ENCODE measurements at regions not wholly inside any gene's neighbourhood (a gene's known extent, or its start where the extent isn't known, plus 50 kb on each side); places are given as distances from the start of the nearest gene placed in this dataset.

DNA sequence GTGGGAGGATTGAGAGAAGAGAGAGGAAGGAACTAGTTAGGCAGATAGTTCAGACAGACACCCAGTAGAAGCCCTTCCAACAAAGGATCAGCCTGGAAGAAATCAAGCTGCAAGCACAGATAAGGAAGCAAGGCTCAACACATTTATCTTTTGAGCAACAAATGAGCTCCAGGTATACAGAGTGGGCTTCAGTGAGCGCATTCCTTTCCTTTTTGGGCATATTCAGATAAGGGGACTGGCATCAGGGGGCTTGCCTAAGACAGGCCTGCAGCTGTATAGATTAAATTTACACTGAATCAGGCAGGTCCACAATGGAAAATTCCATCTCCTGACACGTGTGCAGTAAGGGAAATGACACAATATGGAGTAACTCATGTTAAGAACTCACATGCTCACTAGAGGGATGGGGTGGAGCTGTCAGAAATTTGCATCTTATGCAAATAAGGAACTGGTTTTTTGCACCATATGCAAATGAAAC lies 147.2 kb downstream of the AKR1D1 start:
- Histone ChIP-seq H3K36me3 (ENCODE audit: insufficient read depth, low read length) (no peaks in the 10 kb centered on the region), H3F3A (ENCODE audit: low read depth) (no peaks in the 10 kb centered on the region), H3K9ac (ENCODE audit: low read depth, low read length, poor library complexity, severe bottlenecking) (no peak overlapping the region), H3K27me3 (ENCODE audit: insufficient read depth, low read length, poor library complexity, severe bottlenecking) (no peaks in the 10 kb centered on the region), H4K20me1 (ENCODE audit: insufficient read depth, low read length, poor library complexity, severe bottlenecking) (no peaks in the 10 kb centered on the region), H3K9me2 (replicated peaks; ENCODE audit: low read depth, low read length) (no peaks in the 10 kb centered on the region), H3K9me3 (ENCODE audit: insufficient read depth, low read depth, low read length) (peaks cover 4% of the 10 kb centered on the region; the same call in 1 of the 2 replicates), H3K79me2 (ENCODE audit: insufficient read depth, low read length) (no peaks in the 10 kb centered on the region), H3K4me2 (ENCODE audit: low read depth, low read length, poor library complexity, severe bottlenecking) (no peak overlapping the region), H3K4me1 (ENCODE audit: insufficient read depth, low read length, poor library complexity, severe bottlenecking) (no peaks in the 10 kb centered on the region), H3K4me3 (ENCODE audit: low read length, poor library complexity, severe bottlenecking) (no peak overlapping the region), H2AFZ (ENCODE audit: low read length) (no peak overlapping the region)
- no peak for TF ChIP-seq CTCF (conservative IDR thresholded peaks at IDR 0.05; ENCODE audit: low read length)
- TF ChIP-seq EZH2phosphoT487 (IDR thresholded peaks at IDR 0.05; ENCODE audit: borderline replicate concordance): no peak

- H3K4me3 ChIP-seq (ENCODE audit: low read length, poor library complexity, severe bottlenecking): no peak overlapping the region
- H3K9me2 ChIP-seq (replicated peaks; ENCODE audit: low read depth, low read length): no peaks in the 10 kb centered on the region
- H3K36me3 ChIP-seq (ENCODE audit: insufficient read depth, low read length): no peaks in the 10 kb centered on the region
- H3K4me2 ChIP-seq (ENCODE audit: low read depth, low read length, poor library complexity, severe bottlenecking): no peak overlapping the region
- H3K9ac ChIP-seq (ENCODE audit: low read depth, low read length, poor library complexity, severe bottlenecking): no peak overlapping the region
- no peaks in the 10 kb centered on the region for H3K79me2 ChIP-seq (ENCODE audit: insufficient read depth, low read length)
- no peaks in the 10 kb centered on the region for H3F3A ChIP-seq (ENCODE audit: low read depth)
- H3K27me3 ChIP-seq (ENCODE audit: insufficient read depth, low read length, poor library complexity, severe bottlenecking): no peaks in the 10 kb centered on the region
- no peak overlapping the region for H2AFZ ChIP-seq (ENCODE audit: low read length)
- no peaks in the 10 kb centered on the region for H3K9me3 ChIP-seq (ENCODE audit: insufficient read depth, low read depth, low read length)
- H3K4me1 ChIP-seq (ENCODE audit: insufficient read depth, low read length, poor library complexity, severe bottlenecking): no peaks in the 10 kb centered on the region
- H4K20me1 ChIP-seq (ENCODE audit: insufficient read depth, low read length, poor library complexity, severe bottlenecking): no peaks in the 10 kb centered on the region
- TF ChIP-seq CTCF (conservative IDR thresholded peaks at IDR 0.05; ENCODE audit: low read length) (no peak), EZH2phosphoT487 (IDR thresholded peaks at IDR 0.05; ENCODE audit: borderline replicate concordance) (no peak)
These were observed 149.8 kb downstream of the AKR1D1 start for GRCh38 chr7:138226001-138226476.

GRCh38 chr7:138226745-138227279 lies 150.6 kb downstream of the AKR1D1 start:
- Histone ChIP-seq H3K4me2 (ENCODE audit: low read depth, low read length, poor library complexity, severe bottlenecking) (no peak overlapping the region), H3K4me3 (ENCODE audit: low read length, poor library complexity, severe bottlenecking) (no peak overlapping the region), H3K79me2 (ENCODE audit: insufficient read depth, low read length) (no peaks in the 10 kb centered on the region), H3K9ac (ENCODE audit: low read depth, low read length, poor library complexity, severe bottlenecking) (no peak overlapping the region), H3K36me3 (ENCODE audit: insufficient read depth, low read length) (no peaks in the 10 kb centered on the region), H3K9me2 (replicated peaks; ENCODE audit: low read depth, low read length) (no peaks in the 10 kb centered on the region), H3K27me3 (ENCODE audit: insufficient read depth, low read length, poor library complexity, severe bottlenecking) (no peaks in the 10 kb centered on the region), H3K9me3 (ENCODE audit: insufficient read depth, low read depth, low read length) (no peaks in the 10 kb centered on the region), H3K4me1 (ENCODE audit: insufficient read depth, low read length, poor library complexity, severe bottlenecking) (no peaks in the 10 kb centered on the region), H4K20me1 (ENCODE audit: insufficient read depth, low read length, poor library complexity, severe bottlenecking) (no peaks in the 10 kb centered on the region), H3F3A (ENCODE audit: low read depth) (no peaks in the 10 kb centered on the region), H2AFZ (ENCODE audit: low read length) (no peak overlapping the region)
- TF ChIP-seq EZH2phosphoT487 (IDR thresholded peaks at IDR 0.05; ENCODE audit: borderline replicate concordance): no peak
- no peak for TF ChIP-seq CTCF (conservative IDR thresholded peaks at IDR 0.05; ENCODE audit: low read length)
